H7 (cell line): ENCODE measurements at regions not wholly inside any gene's neighbourhood (a gene's known extent, or its start where the extent isn't known, plus 50 kb on each side); places are given as distances from the start of the nearest gene placed in this dataset.
"Not testable (repeated sequence)": the region's sequence is repeated elsewhere in the genome, so short reads cannot be mapped to it uniquely, and the experiment has no call there.

Source experiments
- DNase-seq: peaks from one replicate; pipeline ENCODE4 v3.0.0; 2012
- H3K27me3 ChIP-seq: 2 replicates; pipeline ENCODE4 v1.6.0; 2011; ENCODE audit warnings: mild to moderate bottlenecking, low read length; ENCODE audit not compliant: control insufficient read depth, insufficient read depth
- H3K36me3 ChIP-seq: replicated peaks from 2 replicates; pipeline ENCODE4 v1.5.1; 2011; ENCODE audit warnings: low read length; ENCODE audit not compliant: control insufficient read depth, insufficient read depth
- H3K4me3 ChIP-seq: 2 replicates; pipeline ENCODE4 v1.5.1; 2011; ENCODE audit warnings: low read depth, mild to moderate bottlenecking, control low read depth, low read length, moderate library complexity; ENCODE audit not compliant: insufficient read depth

DNA sequence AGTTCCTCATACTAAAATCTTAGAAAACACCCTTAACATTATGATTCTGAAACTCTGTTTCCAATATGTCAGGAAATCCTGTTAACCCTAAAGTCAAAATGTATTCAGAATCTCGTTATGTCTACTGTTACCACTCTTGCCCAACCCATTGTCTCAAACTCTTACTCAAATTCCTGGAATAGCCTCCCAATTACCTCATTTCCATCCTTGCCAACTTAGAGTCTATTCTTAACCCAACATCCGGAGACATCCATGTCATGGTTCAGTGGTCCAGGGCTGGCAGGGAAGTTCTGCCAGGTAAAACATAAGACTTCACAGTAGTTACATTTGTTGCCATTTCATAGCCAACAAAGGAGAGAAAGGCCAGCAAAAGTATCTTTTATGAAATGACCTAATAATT lies 593.9 kb downstream of the PYDC2 start:
- no peaks in the 10 kb centered on the region for H3K27me3 ChIP-seq

DNA sequence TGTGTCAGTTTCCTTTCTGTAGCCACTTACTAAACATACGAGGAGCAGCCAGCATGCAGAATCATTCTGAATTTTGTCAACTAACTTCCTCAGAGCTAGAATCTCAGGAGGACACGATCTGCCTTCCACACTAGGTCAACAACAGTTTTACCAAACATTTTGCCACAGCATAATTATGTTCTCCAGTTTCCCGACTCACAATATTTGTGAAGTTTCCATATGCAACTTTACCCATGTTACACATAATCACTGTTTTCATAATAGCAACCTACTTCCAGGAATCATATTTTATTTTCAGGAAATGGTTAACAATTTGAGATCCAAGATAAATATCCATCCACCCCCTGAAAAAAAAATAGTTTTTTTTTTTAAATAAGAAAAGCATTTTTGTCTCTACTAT lies 595.0 kb downstream of the PYDC2 start:
- Histone ChIP-seq H3K4me3 (no peak overlapping the region), H3K27me3 (no peaks in the 10 kb centered on the region), H3K36me3 (no peaks in the 10 kb centered on the region)
- no peak for DNase-seq

More for the DNA sequence above, 593.9 kb downstream of the PYDC2 start:
- Histone ChIP-seq H3K4me3 (no peak overlapping the region), H3K36me3 (no peaks in the 10 kb centered on the region)
- DNase-seq, result no peak

GRCh38 chr3:192057261-192057660 lies 596.3 kb downstream of the PYDC2 start:
- H3K4me3 ChIP-seq, result no peak overlapping the region
- H3K27me3 ChIP-seq, result no peaks in the 10 kb centered on the region
- no peaks in the 10 kb centered on the region for H3K36me3 ChIP-seq
- DNase-seq, result no peak

DNA sequence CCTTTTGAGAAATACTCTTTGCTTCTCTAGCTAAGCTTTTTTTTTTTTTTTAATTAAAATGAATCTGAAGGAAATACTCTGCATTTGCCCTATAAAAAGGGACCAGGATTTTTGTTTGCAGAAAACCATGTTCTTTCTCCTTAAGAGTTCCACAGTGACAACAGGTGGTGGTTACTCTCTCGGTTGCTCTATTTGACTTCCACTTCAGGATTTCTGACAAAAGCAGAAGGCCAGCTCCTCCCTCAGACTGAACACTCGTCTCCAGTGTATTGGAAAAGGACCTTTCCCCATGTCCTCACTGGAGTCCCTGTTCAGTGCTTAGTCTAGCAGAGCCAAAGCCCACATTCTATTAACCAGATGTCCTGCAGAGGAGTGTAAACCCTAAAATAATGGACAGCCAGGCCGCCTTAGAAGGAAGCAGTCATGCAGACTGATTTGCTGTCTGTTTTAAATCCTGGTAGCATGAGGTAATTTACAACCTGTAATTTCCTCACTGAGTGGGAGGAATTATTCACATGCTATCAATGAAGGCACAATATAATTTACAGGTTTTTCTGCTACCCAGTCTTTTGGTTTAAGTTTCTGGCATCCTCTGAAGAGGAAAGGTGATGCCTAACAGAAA lies 599.3 kb downstream of the PYDC2 start:
- no peak for DNase-seq
- Histone ChIP-seq H3K27me3 (no peaks in the 10 kb centered on the region), H3K36me3 (no peaks in the 10 kb centered on the region), H3K4me3 (no peak overlapping the region)

DNA sequence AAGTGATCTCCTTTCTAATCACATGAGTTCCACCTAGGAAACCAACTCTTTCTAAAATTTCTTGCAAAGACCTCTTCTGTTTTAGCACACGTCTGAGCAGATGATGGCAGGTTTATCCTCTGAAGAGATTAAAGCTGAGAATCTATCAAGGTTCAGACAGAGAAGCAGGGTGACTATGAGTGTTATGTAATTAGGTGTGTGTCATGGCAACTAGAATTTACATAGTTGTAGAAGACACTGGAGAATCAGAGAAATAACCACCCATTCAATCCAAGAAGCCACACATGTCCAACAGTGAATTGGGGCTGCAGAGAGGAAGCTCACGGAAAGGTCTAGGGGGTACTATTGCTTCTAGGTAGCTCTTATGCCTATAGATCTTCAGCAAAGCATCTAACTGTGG lies 600.5 kb downstream of the PYDC2 start:
- DNase-seq, result no peak
- no peaks in the 10 kb centered on the region for H3K36me3 ChIP-seq
- H3K27me3 ChIP-seq, result no peaks in the 10 kb centered on the region
- H3K4me3 ChIP-seq, result no peak overlapping the region

DNA sequence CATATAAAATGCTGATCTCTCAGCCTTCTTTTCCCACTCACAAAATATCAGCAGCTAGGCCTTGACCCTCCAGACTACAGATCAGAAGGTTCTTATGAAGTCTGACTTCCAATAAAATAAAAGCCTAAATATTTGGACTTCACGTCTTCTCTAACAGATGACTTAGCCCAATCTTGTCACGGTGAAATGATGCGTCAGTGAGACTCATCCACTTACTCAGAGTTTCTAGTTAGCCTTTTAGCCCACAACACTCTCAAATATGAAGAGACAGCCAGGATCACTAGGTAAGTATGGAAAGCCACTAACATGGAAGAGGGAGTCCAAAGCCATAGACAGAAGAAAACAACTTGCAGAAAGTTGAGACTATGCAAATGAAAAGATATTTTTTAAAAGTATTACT lies 601.2 kb downstream of the PYDC2 start:
- Histone ChIP-seq H3K27me3 (no peaks in the 10 kb centered on the region), H3K36me3 (no peaks in the 10 kb centered on the region), H3K4me3 (no peak overlapping the region)
- no peak for DNase-seq

DNA sequence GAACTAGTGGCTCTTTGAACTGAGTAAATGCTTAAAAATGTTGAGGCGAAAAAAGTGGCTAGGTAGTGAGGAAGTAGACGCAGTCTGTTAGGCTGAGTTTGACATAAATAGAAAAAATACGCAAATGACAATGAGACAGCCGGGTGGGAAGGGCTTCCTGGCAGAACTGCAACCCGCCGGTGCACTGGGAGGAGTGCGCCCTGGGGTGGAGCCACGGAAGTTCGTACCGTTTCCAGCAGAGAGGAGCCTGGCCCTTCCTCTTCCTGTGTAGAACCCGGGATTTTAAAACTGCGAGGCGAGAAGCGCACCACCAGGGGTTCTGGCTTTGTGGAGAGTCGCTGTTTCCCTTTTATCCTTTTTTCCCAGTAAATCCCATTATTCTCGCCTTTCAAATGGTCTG lies 602.6 kb downstream of the PYDC2 start:
- H3K4me3 ChIP-seq, result no peak overlapping the region
- peak; percentile 18 for DNase-seq
- H3K36me3 ChIP-seq, result no peaks in the 10 kb centered on the region

GRCh38 chr3:192064959-192065358 lies 604.0 kb downstream of the PYDC2 start:
- no peaks in the 10 kb centered on the region for H3K36me3 ChIP-seq
- no peak for DNase-seq

More for the DNA sequence above, 602.6 kb downstream of the PYDC2 start:
- H3K27me3 ChIP-seq, result no peaks in the 10 kb centered on the region

DNA sequence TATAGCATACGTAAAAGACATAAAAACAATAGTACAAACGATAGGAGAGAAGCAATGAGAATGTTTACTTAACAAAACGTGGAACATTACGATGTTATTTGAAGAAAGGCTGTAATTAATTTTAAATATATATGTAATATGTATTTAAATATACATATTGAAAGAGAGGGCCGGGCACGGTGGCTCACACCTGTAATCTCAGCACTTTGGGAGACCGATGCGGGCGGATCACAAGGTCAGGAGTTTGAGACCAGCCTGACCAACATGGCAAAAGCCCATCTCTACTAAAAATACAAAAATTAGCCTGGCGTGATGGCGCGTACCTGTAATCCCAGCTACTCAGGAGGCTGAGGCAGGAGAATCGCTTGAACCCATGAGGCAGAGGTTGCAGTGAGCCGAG lies 605.3 kb downstream of the PYDC2 start:
- H3K36me3 ChIP-seq, DNase-seq, H3K4me3 ChIP-seq, H3K27me3 ChIP-seq: not testable (repeated sequence)

More at GRCh38 chr3:192064959-192065358, 604.0 kb downstream of the PYDC2 start:
- Histone ChIP-seq H3K4me3 (no peak overlapping the region), H3K27me3 (no peaks in the 10 kb centered on the region)

DNA sequence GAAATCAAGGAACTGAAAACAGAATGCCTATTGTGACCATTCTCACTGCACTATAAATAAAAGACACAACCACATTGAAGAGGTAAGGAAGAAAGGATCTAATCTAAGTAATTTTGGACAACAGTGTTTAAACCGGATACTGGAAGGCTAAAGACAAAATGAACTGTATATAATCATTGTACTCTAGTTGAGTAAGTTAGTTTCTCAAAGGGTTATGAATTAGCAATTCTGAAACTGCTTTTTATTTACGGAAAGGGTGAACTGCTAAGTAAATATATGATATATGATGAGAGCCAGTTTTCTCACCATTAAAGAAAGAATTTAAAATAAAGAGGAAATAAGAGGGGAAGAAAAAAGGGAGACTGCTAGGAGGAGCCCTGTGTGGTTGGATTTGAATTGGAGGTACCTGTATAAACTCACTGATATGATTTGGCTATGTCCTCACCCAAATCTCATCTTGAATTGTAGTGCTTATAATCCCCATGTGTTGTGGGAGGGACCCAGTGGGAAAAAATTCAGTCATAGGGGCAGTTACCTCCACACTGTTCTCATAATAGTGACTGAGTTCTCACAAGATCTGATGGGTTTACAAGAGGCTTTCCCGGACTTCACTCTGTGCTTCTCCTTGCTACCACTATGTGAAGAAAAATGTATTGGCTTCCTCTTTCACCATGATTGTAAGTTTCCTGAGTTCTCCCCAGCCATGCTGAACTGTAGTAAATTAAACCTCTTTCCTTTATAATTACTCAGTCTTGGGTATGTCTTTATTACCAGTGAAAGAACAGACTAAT lies 607.7 kb downstream of the PYDC2 start:
- H3K27me3 ChIP-seq, result no peaks in the 10 kb centered on the region
- H3K36me3 ChIP-seq, result no peaks in the 10 kb centered on the region
- no peak overlapping the region for H3K4me3 ChIP-seq
- DNase-seq, result no peak

DNA sequence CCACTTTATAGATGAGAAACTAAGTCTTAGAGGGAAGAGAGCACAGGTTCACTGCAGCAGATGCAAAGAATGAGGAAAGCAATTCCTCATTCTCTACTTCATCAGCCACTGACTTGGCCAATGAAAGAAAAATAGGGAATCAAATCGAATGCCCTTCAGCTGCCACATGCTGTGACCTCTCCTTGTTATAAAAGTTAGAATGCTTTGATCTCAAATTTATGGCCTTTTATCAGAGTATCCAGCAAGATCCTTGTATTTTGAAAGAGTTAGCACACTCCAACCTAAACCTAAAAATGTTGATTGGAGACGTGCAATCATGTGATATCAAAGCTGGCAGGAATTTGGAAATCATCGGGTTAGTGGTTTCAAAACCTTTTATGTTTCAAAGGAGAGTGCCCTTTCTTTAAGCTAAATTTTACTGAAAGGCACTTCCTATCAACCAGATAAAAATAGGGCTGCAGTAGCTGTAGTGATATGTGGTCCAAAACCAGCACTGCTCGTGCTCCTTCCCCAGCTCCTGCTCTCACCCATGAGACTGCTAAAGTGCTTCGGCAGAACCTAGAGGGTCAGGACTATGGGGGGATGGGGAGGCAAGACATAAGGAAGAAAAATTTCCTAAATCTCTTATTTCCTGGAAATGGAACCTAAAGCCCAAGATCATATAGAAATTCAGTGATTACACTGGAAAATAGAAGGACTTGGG lies 617.0 kb downstream of the PYDC2 start:
- Histone ChIP-seq H3K4me3 (no peak overlapping the region), H3K36me3 (no peaks in the 10 kb centered on the region), H3K27me3 (no peaks in the 10 kb centered on the region)
- no peak for DNase-seq

GRCh38 chr3:192079098-192079497 lies 618.1 kb downstream of the PYDC2 start:
- Histone ChIP-seq H3K4me3 (no peak overlapping the region), H3K36me3 (no peaks in the 10 kb centered on the region), H3K27me3 (no peaks in the 10 kb centered on the region)
- DNase-seq, result no peak

GRCh38 chr3:192080336-192080735 lies 619.4 kb downstream of the PYDC2 start:
- Histone ChIP-seq H3K27me3 (no peaks in the 10 kb centered on the region), H3K4me3 (no peak overlapping the region), H3K36me3 (no peaks in the 10 kb centered on the region)
- DNase-seq, result no peak

DNA sequence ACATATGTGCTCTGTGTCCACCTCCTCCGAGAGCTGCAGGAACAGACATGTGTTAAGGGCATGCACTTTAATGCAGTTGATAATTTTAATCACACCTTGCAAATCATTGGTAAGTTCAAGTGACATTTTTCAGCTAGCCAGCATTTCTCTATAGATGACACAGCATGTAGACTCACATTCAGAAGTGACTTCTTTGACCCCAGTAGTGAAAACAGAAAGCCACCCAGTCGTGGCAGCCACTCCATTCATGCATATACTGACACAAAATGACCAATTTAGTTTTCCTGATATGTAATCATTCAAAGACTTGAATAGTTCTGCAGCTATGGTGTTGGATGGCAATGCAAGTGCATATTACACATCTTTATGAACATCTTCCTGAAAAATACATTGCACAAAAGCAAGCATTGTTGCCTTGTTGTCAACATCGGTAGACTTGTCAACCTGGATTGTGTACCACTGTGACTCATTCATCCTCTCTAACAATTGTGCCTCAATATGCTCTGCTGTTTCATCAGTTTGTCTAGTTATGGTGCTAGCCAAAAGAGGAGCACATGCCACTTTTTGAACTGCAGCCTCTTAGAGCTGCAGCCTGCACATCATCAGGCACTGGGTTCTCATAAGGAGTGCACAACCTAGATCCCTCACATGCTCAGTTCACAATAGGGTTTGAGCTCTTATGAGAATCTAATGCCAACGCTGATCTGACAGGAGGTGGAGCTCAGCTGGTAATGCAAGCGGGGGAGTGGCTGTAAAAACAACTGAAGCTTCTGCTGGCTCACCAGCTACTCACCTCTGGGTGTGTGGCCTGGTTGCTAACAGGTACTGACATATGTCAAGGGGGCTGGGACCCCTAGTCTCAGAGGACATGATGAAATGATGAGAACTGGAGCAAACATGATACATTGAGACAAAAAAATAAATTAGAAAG lies 622.0 kb downstream of the PYDC2 start:
- Histone ChIP-seq H3K36me3 (no peaks in the 10 kb centered on the region), H3K4me3 (no peak overlapping the region), H3K27me3 (no peaks in the 10 kb centered on the region)
- DNase-seq, result no peak
